ENCODE measurements at regions not wholly inside any gene's neighbourhood (a gene's known extent, or its start where the extent isn't known, plus 50 kb on each side); places are given as distances from the start of the nearest gene placed in this dataset.

DNA sequence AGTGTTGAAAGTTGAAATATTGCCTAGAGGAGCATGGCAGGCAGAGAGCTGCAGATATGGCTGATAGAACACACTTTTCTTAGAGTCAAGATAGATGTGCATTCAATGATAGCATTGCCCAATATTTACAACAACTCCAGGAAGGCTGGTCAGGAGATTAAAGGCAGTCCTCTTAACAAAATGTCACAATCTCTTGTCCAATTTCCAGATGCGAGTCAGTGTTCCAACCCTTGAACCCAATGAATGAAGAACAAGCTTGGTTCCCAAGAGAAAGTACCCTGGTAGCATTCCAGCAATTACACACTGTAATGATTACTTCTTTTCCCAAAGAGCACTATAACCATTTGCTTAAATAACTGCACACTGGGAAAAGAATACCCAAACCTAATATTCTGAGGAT lies 839.4 kb upstream of the VRK2 start:
- TF ChIP-seq CTCF (IDR thresholded peaks at IDR 0.05) (no peak), USF2 (IDR thresholded peaks at IDR 0.05; ENCODE audit: borderline replicate concordance, low read depth, low read length) (no peak), PBX3 (IDR thresholded peaks at IDR 0.05) (no peak), ELF1 (IDR thresholded peaks at IDR 0.05) (no peak), FOSL2 (IDR thresholded peaks at IDR 0.05; ENCODE audit: borderline replicate concordance, low read depth) (no peak), NFIC (IDR thresholded peaks at IDR 0.05; ENCODE audit: borderline replicate concordance) (no peak), SIN3A (IDR thresholded peaks at IDR 0.05; ENCODE audit: borderline replicate concordance, low read depth, low read length) (no peak), POLR2AphosphoS5 (IDR thresholded peaks at IDR 0.05; ENCODE audit: low read depth, low read length) (no peak), EP300 (IDR thresholded peaks at IDR 0.05; ENCODE audit: borderline replicate concordance in 1 of 2, low read depth in 1 of 2, low read length in 1 of 2) (no peak), YY1 (IDR thresholded peaks at IDR 0.05; ENCODE audit: low read depth) (no peak)
- TF ChIP-seq, protein P1, sequence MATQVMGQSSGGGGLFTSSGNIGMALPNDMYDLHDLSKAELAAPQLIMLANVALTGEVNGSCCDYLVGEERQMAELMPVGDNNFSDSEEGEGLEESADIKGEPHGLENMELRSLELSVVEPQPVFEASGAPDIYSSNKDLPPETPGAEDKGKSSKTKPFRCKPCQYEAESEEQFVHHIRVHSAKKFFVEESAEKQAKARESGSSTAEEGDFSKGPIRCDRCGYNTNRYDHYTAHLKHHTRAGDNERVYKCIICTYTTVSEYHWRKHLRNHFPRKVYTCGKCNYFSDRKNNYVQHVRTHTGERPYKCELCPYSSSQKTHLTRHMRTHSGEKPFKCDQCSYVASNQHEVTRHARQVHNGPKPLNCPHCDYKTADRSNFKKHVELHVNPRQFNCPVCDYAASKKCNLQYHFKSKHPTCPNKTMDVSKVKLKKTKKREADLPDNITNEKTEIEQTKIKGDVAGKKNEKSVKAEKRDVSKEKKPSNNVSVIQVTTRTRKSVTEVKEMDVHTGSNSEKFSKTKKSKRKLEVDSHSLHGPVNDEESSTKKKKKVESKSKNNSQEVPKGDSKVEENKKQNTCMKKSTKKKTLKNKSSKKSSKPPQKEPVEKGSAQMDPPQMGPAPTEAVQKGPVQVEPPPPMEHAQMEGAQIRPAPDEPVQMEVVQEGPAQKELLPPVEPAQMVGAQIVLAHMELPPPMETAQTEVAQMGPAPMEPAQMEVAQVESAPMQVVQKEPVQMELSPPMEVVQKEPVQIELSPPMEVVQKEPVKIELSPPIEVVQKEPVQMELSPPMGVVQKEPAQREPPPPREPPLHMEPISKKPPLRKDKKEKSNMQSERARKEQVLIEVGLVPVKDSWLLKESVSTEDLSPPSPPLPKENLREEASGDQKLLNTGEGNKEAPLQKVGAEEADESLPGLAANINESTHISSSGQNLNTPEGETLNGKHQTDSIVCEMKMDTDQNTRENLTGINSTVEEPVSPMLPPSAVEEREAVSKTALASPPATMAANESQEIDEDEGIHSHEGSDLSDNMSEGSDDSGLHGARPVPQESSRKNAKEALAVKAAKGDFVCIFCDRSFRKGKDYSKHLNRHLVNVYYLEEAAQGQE (IDR thresholded peaks at IDR 0.05; ENCODE audit: low read depth, low read length), result no peak
- TF ChIP-seq, protein P2, sequence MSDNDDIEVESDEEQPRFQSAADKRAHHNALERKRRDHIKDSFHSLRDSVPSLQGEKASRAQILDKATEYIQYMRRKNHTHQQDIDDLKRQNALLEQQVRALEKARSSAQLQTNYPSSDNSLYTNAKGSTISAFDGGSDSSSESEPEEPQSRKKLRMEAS (IDR thresholded peaks at IDR 0.05; ENCODE audit: low read depth), result no peak
